GM21526 (cell line): ENCODE measurements at regions not wholly inside any gene's neighbourhood (a gene's known extent, or its start where the extent isn't known, plus 50 kb on each side); places are given as distances from the start of the nearest gene placed in this dataset.

Experiments used
- ATAC-seq: cut with Tn5 transposase; IDR thresholded peaks from one replicate; pipeline ENCODE4 v1.9.1; 2021; ENCODE audit warnings: moderate library complexity; ENCODE audit not compliant: unreplicated experiment, low FRiP score

DNA sequence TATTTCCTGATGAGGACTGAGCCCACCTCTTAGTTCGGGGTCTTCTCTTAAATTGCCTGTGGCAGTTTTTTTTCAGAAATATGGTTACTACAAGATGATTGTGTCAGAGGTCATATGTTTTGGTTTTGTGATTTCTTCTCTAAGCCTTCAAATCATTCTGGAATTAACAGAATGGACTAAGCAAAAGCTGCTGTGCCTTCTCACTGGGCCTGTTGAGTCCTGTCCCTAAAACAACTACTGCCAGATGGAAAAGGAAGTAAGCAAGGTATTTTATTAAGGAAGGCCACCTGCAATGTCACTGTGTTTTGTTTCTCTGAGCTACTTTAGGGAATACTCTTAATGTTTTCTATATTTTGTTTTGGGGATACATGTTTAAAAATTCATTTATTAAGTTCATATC lies 470.8 kb downstream of the PCDH20 start:
- no peak for ATAC-seq

DNA sequence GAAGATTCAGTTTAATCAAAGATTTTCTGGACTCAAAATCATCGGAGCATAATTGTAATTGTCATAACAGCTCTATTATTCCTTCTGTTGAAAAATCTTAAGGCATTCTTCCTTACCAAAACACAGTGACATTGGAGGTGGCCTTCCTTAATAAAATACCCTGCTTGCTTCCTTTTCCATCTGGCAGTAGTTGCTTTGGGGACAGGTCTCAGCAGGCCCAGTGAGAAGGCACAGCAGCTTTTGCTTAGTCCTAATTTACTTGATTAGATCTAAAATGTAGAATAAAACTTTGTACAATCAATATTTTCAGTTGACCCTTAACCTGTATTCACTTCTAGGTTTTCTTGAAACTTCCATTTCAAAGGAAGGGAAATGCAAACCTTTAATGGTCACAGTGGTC lies 471.6 kb downstream of the PCDH20 start:
- no peak for ATAC-seq

DNA sequence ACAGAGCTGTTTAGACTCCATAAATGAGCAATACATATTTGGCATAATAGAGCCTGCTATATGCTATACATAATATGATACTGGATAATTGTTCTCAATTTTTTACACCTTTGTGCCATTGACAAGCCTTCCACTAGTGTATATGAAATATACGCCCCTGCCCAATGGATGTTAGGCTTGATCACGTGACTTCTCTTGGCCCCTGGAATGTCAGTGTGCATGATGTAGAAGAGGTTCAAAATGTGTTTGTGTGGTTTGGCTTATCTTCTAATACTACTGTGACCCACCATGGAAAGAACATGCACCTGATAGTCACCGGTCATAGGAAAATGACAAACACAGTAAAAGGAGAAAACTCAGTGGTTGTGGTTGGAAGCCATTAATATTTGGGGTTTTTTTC lies 479.4 kb downstream of the PCDH20 start:
- no peak for ATAC-seq

DNA sequence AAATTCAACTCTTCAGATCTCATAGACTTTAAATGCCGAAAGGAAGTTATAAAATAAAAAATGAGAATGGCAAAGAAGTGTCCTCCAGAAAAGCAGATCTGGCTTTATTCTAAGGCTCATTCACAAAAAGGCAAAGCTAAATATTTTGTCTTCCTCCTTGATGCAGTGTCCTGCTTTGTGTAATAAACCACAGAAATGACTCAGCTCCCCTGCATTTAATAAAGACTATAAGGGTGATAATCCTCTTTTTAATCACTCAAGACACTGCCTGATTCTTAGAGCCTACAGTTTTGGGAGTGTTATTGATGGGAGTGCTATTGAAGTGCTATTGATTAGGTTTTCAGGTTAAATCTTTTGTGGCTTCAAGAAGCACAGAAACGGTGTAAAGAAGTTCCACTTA lies 482.0 kb downstream of the PCDH20 start:
- ATAC-seq, result no peak

DNA sequence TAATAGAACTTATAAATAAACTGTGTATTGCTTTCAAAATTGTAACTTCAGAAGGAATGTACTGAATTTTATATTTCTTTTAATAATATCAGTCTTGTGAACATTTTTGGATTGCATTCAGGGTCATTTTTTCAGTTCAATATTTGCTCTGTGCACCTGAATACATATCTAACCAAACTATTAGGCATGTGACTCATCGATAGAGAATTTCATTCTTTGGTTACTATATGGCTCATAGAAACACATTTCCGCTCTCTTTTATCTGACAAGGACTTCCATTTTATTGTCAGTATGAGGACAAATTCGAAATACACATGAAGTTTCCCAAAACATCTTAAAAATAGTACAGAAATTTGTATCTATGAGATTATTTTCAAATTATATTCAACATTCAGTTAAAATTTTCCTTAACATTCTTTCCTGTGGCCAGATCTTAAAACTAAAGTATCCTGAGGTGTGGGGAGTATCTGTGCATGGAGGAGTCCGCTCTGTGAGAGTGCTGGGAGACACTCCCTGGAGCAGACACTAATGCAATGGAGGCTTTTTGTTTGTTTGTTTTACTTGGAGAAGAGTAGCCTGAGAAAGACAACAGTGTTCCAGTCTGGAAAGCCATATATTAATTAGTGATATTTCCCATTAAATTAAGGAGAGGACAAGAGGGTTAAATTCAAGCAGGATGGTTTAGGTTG lies 483.6 kb downstream of the PCDH20 start:
- no peak for ATAC-seq

DNA sequence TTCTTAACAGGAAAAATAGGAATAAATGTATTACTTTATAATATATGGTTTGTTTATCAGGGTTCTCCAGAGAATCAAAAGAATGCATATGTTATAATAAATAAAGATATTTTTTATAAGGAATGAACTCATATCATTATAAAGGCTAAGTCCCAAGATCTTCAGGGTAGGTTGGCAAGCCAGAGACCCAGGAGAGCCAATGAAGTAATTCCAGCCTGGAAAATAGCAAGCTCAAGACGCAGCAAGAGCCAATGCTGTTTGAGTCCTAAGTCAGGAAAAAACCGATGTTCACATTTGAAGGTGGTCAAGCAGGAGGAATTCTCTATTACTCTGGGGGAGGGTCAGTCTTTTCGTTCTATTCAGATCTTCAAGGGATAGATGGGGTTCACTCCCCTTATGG lies 490.0 kb downstream of the PCDH20 start:
- ATAC-seq, result no peak

DNA sequence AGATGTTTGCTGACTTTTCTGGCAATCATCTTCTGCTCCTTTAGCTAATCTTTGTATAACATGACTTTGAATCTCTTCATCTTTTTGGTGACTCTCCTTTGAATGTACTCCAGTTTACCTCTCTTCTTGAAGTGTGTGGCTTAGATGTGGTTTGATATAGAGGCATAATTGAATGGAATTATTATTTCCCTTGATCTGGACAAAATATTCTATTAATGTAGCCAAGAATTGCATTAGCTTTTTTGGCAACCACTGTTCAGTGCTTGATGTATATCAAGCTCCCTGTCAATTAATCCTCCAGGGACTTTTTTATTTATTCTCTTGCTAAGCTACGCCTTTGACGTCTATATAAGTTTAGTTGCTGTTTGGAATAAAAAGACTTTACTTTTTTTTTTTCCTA lies 490.8 kb downstream of the PCDH20 start:
- no peak for ATAC-seq

DNA sequence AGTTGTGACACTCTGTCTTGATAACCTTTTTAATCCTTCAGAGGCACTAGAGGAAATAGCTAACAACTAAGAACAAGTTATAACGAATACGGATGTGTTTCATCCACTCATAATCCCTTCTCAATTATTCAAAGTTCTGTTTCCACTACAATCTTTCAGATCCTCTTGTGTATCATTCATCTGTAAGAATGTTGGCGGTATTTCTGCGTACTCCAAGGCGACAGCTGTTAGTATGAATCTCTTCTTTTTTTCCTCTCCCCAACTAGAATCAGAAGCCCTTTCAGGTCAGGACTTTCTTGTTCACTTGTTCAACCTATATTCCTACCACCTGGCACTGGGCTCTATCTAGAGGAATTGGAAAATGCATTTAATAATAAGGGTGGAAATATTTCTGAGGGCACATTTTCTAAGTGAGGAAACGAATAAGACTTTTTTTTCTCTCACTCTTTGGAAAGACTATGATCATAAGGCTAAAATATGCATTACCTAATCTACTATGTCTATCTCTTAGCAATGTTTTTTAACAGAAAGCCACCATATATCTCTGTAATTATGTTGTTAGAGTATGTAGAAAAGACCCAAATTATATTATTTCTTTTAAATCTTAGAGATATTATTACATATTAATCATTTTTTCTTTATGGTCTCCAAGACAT lies 492.9 kb downstream of the PCDH20 start:
- ATAC-seq, result no peak

DNA sequence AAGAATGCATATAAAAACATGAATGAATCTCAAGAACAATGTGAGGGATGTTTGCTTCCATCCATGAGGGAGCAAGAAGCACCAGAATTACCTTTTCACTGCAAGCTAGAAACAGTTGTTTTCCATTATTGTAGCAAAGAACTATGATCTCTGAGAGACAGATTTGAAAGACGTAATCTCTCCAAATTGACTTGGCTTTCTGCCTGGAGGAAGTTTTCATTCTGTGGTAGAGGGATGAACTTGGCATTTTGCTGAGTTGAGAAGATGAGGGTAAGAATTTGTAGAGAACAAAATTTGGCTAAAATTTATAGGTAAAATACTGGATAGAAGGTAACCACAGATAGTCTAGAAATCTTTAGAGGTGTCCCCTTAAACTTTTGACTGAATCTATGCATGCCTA lies 496.8 kb downstream of the TDRD3 start:
- ATAC-seq, result no peak

DNA sequence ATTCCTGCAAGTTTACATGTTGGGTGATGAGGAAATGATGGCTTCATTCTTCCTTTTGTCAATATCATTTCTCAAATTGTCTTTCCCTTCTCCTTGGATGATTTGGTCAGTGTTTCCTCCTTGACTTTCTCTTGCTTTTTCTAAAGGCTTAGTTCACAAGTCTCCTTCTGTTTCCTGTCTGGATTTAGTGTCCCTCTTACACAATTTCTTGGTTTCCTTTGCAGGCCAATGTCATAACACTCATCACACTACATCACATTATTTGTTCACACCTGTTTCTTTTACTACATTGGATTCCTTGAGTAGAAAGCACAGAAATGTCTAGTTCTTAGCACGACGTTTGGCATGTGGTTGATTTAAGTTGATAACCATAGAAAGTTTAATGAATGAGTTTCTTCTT lies 490.7 kb downstream of the TDRD3 start:
- no peak for ATAC-seq

DNA sequence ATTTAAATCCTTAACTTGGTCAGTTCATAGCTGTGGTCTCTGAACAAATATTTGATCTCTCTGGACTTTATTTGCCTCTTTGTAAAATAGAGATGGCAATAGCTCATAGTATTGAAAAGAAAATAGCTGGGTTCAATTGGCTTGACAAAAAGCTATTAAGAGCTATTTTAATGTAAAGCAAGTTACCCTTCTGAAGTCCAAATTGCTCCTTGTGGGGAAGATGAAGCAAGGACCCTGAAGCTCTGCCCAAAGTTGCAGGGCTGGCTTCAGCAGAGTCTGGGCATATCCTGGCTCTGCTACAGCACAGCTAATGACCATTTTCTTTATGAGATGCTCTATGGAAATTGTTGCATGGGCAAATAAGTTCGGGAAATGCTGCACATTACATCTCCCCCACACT lies 484.5 kb downstream of the TDRD3 start:
- ATAC-seq, result no peak

DNA sequence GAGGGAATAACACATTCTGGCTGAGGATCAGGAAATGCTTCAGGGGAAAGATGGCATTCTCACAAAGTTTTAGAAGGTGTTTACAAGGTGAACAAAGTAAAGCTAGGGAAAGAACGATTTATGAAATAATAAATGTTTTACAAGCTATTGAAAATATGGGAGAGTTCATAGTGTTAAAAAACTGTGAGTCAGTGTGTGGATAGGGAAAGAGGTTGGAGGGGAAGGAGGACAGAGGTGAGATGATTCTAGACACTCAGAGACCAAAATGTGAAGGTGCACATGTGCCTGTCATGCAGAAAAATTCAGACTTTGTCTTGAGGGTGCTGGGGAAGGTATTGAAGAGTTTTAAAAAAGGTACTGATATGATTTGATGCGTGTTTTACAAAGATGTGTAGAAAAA lies 476.1 kb downstream of the TDRD3 start:
- ATAC-seq, result no peak

DNA sequence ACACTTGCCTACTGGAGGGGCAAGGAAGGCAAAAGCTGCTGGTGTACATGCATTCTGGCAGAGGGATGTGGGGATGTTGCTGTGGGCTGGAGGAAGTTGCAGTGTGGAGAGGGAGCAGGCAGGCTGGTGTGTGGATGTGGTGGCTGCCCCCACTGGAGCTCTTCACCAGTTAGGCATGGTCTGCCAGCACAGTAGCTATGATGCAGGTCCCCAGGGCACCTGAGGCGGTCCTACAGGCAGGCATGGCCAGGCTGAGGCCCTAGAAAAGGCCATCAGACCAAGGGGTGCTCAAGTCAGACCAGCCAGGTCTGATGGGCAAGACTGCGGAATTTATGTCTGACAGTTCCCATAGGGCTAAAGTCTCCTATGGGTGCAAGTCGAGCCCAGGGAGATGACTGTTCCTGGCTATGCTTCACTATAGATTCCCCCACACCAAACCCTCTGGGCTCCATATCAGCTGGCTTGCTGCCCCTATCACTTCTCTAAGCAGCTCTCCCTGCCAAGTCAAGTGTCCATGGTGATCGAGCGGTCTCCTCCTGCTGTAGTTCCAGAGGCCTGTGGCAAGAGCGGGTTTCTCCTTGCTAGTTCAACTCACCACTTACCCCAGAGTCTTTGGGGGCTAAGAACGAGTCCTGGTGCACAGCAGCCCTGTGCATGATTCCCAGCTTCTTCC lies 473.1 kb downstream of the TDRD3 start:
- ATAC-seq, result no peak

DNA sequence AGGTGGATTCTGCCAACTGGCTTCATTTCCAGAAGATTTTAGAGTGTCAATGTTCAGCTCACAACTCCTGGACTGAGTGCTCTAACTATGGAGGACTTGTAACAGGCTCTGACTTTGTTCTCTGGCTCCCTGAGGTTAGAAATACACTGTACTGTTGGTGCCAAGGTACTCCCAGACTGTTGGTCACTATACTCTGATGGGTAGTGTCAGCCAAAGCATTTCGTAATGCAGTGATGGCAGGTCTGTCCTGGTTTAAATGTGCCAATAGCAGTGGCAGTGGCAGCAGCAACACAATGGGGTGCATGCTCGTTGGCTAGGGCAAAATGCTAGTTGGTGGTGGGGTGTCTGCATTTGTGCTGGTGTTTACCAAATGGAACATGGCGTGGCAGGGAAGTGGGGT lies 472.2 kb downstream of the TDRD3 start:
- no peak for ATAC-seq

DNA sequence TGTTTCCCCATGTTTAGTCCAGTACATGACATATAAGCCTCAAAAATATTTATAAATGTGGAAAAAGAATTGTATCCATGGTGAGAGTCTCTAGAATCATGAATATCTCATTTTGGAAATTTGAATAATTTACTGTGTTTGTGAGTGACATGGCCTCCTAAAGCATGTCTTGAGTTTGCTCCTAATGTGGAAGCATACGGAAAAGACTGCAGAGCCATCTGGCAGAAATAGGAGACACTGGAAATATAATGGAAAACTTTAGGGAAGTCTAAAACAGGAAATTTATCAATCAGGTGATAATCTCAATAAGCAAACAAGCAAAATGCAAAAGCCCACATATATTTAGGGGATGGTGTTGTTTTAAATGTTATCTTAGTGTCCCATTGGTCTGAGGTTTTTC lies 465.0 kb downstream of the TDRD3 start:
- no peak for ATAC-seq

DNA sequence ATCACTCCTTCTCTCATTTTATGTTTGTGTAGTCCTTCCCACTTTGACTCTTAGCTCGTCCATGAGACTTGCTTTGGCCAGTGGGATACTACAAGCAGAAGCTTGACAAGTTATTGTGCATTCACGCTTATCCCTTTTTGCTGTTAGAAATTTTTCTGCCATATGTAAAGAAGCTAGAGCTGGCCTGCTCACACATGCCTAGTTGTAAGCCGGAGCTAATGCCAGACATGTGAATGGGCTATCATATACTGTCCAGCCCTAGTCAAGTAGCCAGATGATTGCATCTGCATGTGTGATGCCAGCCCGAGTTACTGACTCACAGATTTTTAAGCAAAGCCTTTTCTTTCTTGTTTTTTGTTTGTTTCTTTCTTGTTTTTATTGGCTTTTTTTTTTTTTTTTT lies 460.7 kb downstream of the TDRD3 start:
- no peak for ATAC-seq

DNA sequence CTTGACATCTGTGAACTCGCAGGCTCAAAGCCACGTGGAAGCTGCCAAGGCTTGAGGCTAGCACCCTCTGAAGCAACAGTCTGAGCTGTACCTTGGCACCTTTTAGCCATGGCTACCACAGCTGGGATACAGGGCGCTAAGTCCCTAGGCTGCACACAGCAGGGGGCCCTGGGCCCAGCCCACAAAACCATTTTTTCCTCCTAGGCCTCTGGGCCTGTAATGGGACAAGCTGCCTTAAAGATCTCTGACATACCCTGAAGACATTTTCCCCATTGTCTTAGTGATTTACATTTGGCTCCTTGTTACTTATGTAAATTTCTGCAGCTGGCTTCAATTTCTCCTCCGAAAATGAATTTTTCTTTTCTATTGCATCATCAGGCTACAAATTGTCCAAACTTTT lies 455.9 kb downstream of the TDRD3 start:
- no peak for ATAC-seq

DNA sequence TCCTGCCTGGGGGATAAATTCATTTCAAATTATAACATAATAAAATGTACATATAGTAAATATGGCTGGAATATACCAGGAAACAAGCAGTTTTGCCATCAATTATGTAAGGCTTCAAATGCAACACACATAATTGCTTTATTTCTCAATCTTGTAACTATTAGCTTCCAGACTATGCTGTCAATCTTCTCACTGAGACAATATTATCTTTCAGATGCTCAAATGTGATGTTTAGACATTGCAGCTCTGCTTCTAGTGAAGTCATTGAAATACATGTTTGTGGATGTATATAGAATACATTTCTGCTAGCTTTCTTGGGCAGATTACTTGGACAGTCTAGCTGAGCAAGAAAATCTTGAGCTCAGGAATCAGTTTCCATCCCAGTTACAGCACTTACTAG lies 454.4 kb downstream of the TDRD3 start:
- no peak for ATAC-seq

DNA sequence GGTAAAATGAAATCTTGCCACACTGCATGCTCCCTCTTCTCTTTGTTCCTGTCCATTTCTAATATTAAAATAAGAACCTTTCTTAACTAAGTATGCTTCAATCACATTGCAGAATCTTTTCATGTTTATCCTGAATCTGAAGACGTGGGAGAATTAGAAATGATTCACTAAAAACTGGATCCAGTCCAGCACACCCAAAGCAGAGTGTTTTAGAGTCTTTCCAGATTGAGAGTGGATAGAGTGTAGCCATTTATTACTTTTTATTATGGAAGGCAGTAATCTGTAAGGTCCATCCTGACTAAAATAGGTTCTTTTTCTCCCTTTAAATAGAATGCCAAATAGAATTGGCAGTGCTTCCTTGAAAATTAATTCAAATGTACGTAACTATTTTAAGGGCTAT lies 453.5 kb downstream of the TDRD3 start:
- no peak for ATAC-seq

DNA sequence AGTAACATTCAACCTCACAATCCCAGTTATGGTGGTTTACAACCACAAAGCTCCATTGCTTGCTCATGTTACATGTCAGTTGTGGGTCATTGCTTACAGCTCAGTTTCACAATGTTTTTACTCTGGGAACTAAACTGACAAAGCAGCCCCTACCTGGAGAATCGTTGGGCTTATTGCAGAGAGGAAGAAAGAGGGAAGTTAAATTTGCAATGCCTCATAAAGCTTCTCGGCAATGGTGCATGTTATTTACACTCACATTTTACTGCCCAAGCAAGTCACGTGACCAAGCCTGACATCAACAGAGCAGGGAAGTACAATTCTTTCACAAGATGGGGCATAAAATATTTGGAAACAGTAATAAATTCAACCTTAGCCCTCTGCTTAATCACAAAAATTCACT lies 441.6 kb downstream of the TDRD3 start:
- ATAC-seq, result no peak

DNA sequence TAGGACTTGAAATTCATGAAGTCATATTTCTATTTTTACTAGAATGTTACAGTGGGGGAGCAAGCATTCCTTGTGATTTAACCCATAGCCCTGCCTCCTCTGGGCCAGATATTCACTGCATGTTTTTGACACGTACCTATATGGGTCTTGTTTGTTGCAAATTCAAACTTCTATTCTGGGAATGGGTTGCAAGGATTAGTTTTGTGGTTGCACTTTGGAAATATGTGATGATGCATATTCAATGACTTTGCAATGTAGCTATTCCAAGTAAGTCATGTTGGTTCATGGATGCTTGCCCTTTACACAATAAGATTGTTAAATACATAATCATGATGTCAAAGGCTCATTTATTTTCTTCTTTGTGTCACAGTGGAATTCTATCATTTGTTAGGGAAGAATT lies 440.8 kb downstream of the TDRD3 start:
- no peak for ATAC-seq

DNA sequence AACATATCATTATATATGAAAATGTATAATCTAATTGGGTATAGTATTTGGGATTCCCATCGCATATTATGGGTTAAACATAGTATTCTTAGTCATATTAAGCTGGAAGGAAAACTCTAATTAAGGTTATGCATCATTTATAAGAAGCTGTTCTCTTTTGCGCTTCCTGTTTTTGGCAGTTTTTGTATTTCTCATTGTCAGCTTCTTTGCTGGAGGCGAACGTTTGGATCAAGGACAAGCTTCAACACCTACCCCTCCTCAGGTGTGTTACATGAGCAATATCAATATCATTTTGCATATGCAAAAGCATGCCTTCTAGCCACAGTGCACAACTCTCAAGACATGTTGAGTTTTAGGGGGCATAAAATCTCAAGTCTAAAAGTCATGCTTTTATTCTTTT lies 439.8 kb downstream of the TDRD3 start:
- ATAC-seq, result no peak
